GM12878 (cell line): ENCODE measurements at regions not wholly inside any gene's neighbourhood (a gene's known extent, or its start where the extent isn't known, plus 50 kb on each side); places are given as distances from the start of the nearest gene placed in this dataset.

Source experiments
- ATAC-seq: fragments of 200-7000 bp; cut with Tn5 transposase; 3 replicates; pipeline ENCODE4 v1.9.1; 2020; ENCODE audit warnings: mild to moderate bottlenecking, moderate library complexity
- BruUV-seq: library from RNA; stranded (reverse); fragments of 400-500 nt; replicated peaks from 2 replicates; lab custom pipeline; 2021; lab: Mats Ljungman, UMichigan
- CTCF ChIA-PET: fragments of 300-600 bp; sonication (Branson Sonifier 250); formaldehyde crosslinking; extraction: SDS; loops from one replicate; lab custom pipeline; 2021; ENCODE audit warnings: inconsistent platforms; lab: Yijun Ruan, JAX
- POLR2A ChIA-PET: fragments of 350-600 bp; formaldehyde crosslinking; extraction: SDS; loops from one replicate; lab custom pipeline; 2021; ENCODE audit warnings: inconsistent platforms; lab: Charles Lee
- RAD21 ChIA-PET: fragments of 300-600 bp; sonication (Branson Sonifier 250); formaldehyde crosslinking; loops from one replicate; lab custom pipeline; 2023; ENCODE audit warnings: antibody characterized with exemption; ENCODE audit not compliant: unreplicated experiment; lab: Charles Lee
- SMC1A ChIA-PET: fragments of 300-600 bp; sonication (Branson Sonifier 250); formaldehyde crosslinking; loops from one replicate; lab custom pipeline; 2023; ENCODE audit not compliant: unreplicated experiment, uncharacterized antibody; lab: Charles Lee
- DNase-seq: peaks from one replicate; pipeline ENCODE4 v3.0.0-alpha.2; 2011; ENCODE audit warnings: low read depth, low spot score
- FAIRE-seq: peaks from 3 replicates; lab custom pipeline; 2011; peaks lifted over from hg19 to GRCh38; lab: Jason Lieb, UNC
- H2AFZ ChIP-seq: 2 replicates; pipeline ENCODE4 v1.6.0; 2011; ENCODE audit warnings: low read depth, low read length, control low read depth; ENCODE audit not compliant: control insufficient read depth
- H3K27ac ChIP-seq: 2 replicates; pipeline ENCODE4 v1.5.1; 2011; ENCODE audit warnings: control low read depth; ENCODE audit not compliant: control insufficient read depth, insufficient read depth
- H3K27me3 ChIP-seq, 2 experiments: replicated peaks in 1 of 2; 2 replicates each; pipeline versions ENCODE4 v1.6.0 to v1.6.1; 2011; ENCODE audit warnings: low read length in 1 of 2; ENCODE audit not compliant: control insufficient read depth in 2 of 2, insufficient read depth in 2 of 2
- H3K36me3 ChIP-seq, 2 experiments: 2 replicates each; pipeline ENCODE4 v1.5.1; 2011; ENCODE audit warnings: low read length in 1 of 2; ENCODE audit not compliant: control insufficient read depth in 2 of 2, insufficient read depth in 2 of 2
- H3K4me1 ChIP-seq: 2 replicates; pipeline ENCODE4 v1.6.1; 2011; ENCODE audit warnings: mild to moderate bottlenecking, low read length, moderate library complexity, mixed read lengths; ENCODE audit not compliant: control insufficient read depth, insufficient read depth
- H3K4me2 ChIP-seq: 2 replicates; pipeline ENCODE4 v1.6.0; 2011; ENCODE audit warnings: control low read depth; ENCODE audit not compliant: control insufficient read depth, insufficient read depth
- H3K4me3 ChIP-seq: fragments of 200-600 bp; sonication (generic); 2 replicates; pipeline ENCODE4 v1.5.1; 2016
- H3K79me2 ChIP-seq: 2 replicates; pipeline ENCODE4 v1.6.0; 2011; ENCODE audit warnings: low read length; ENCODE audit not compliant: control insufficient read depth, insufficient read depth
- H3K9ac ChIP-seq: 2 replicates; pipeline ENCODE4 v1.8.0; 2011; ENCODE audit warnings: low read length, control low read depth, mixed read lengths; ENCODE audit not compliant: control insufficient read depth, insufficient read depth
- H3K9me3 ChIP-seq: replicated peaks from 3 replicates; pipeline ENCODE4 v1.5.1; 2011; ENCODE audit warnings: mild to moderate bottlenecking, low read length; ENCODE audit not compliant: control insufficient read depth, insufficient read depth
- H4K20me1 ChIP-seq: 2 replicates; pipeline ENCODE4 v1.6.0; 2011; ENCODE audit not compliant: control insufficient read depth, insufficient read depth
- CHD2 ChIP-seq: IDR thresholded peaks from 2 replicates; pipeline ENCODE4 v1.6.1; 2011; ENCODE audit warnings: low read depth, low read length, improper control_type of control experiment, borderline replicate concordance
- DPF2 ChIP-seq: fragments of 450-650 bp; IDR thresholded peaks from 2 replicates; pipeline ENCODE4 v1.6.1; 2017; ENCODE audit warnings: mild to moderate bottlenecking
- REST ChIP-seq: IDR thresholded peaks from 2 replicates; pipeline ENCODE4 v1.6.1; 2012; ENCODE audit warnings: mild to moderate bottlenecking, low read depth, low read length
- SKIL ChIP-seq: fragments of 450-650 bp; IDR thresholded peaks from 2 replicates; pipeline ENCODE4 v1.6.1; 2017; ENCODE audit warnings: mild to moderate bottlenecking, low read depth, inconsistent platforms; ENCODE audit not compliant: poor library complexity, severe bottlenecking
- SPI1 ChIP-seq: IDR thresholded peaks from 2 replicates; pipeline ENCODE4 v1.6.1; 2011; ENCODE audit warnings: low read depth, mild to moderate bottlenecking, low read length, moderate library complexity, borderline replicate concordance; ENCODE audit not compliant: insufficient read depth
- WGBS: methylation state at CpG from one replicate; pipeline ENCODE4 v1.1.6; 2016; ENCODE audit warnings: low lambda C conversion rate; ENCODE audit not compliant: insufficient replicate concordance, insufficient coverage; ENCODE audit errors: missing lambda C conversion rate; 5-methylcytosine and 5-hydroxymethylcytosine counted together
- in situ Hi-C: fragments of 300-500 bp; cut with MboI; formaldehyde crosslinking; loops from 9 replicates; pipeline ENCODE4 v1.14.3; 2018; ENCODE audit warnings: mixed read lengths
- intact Hi-C: fragments of 100-400 bp; cut with micrococcal nuclease; formaldehyde crosslinking; loops from one replicate; pipeline ENCODE4 v1.14.2; 2022; ENCODE audit not compliant: unreplicated experiment

- whole genome bisulfite sequencing = 17% methylated on average over 2 of the region's 2 CpGs
- RAD21 ChIA-PET = no interaction called here
- no peaks in the 10 kb centered on the region for H3K4me1 ChIP-seq
- no peaks in the 10 kb centered on the region for H3K9me3 ChIP-seq
- TF ChIP-seq DPF2 (no peak), SPI1 (peak; percentile 26; the same call in 1 of the 2 replicates)
- H3K4me3 ChIP-seq = no peak overlapping the region
- no peak overlapping the region for H3K4me2 ChIP-seq
- H3K36me3 ChIP-seq = no peaks in the 10 kb centered on the region
- no peaks in the 10 kb centered on the region for H3K27me3 ChIP-seq
- DNase-seq = no peak
- no peak overlapping the region for H3K9ac ChIP-seq
- SMC1A ChIA-PET = no interaction called here
- no peaks in the 10 kb centered on the region for H3K79me2 ChIP-seq
- no TSS peak for BruUV-seq
- POLR2A ChIA-PET = no interaction called here
- H3K27ac ChIP-seq = no peak overlapping the region
- no peak for ATAC-seq
- FAIRE-seq = no peak
- no peak overlapping the region for H2AFZ ChIP-seq
- no peaks in the 10 kb centered on the region for H4K20me1 ChIP-seq
- CTCF ChIA-PET = no interaction called here
- in situ Hi-C loops (no loop called here), intact Hi-C loops (no loop called here)
These were observed 212.2 kb downstream of the PPP1R2C start for GRCh38 chrX:42565739-42566138.

GRCh38 chrX:42546800-42547199 is 231.2 kb downstream of the PPP1R2C start:
- H3K4me3 ChIP-seq = no peak overlapping the region
- no peak for ATAC-seq
- DNase-seq = no peak
- H3K79me2 ChIP-seq = no peaks in the 10 kb centered on the region
- H3K9ac ChIP-seq = no peak overlapping the region
- RAD21 ChIA-PET = interaction anchor here (0.5 kb wide), 1 partner anchor 1945 kb away, joined by 3 read pairs; no protein-coding TSS in a partner anchor
- in situ Hi-C loops (no loop called here), intact Hi-C loops (no loop called here)
- peak; percentile 16; the same call in 1 of the 2 replicates for TF ChIP-seq REST
- TF ChIP-seq SKIL = no peak
- TF ChIP-seq CHD2 = no peak
- no peak overlapping the region for H2AFZ ChIP-seq
- no peaks in the 10 kb centered on the region for H3K36me3 ChIP-seq
- no peaks in the 10 kb centered on the region for H3K4me1 ChIP-seq
- CTCF ChIA-PET = no interaction called here
- 0% methylated on average over 1 of the region's 1 CpG for WGBS
- no TSS peak for BruUV-seq
- no peak for FAIRE-seq
- no peaks in the 10 kb centered on the region for H4K20me1 ChIP-seq
- H3K27ac ChIP-seq = no peak overlapping the region
- H3K4me2 ChIP-seq = no peak overlapping the region
- POLR2A ChIA-PET = no interaction called here
- no peaks in the 10 kb centered on the region; the same call in 2 of the 3 replicates for H3K9me3 ChIP-seq
- SMC1A ChIA-PET = no interaction called here
- no peaks in the 10 kb centered on the region for H3K27me3 ChIP-seq
